KMS-11 (cell line): ENCODE measurements at regions not wholly inside any gene's neighbourhood (a gene's known extent, or its start where the extent isn't known, plus 50 kb on each side); places are given as distances from the start of the nearest gene placed in this dataset.

ENCODE experiments used
- H2AFZ ChIP-seq: fragments of 200-600 bp; sonication (generic); 2 replicates; pipeline ENCODE4 v1.6.1; 2016; ENCODE audit warnings: antibody characterized with exemption, mixed run types, low read depth
- H3K27ac ChIP-seq: fragments of 200-600 bp; sonication (generic); 2 replicates; pipeline ENCODE4 v1.6.1; 2016; ENCODE audit warnings: mild to moderate bottlenecking, mixed run types
- H3K27me3 ChIP-seq: fragments of 200-600 bp; sonication (generic); 2 replicates; pipeline ENCODE4 v1.6.1; 2017; ENCODE audit warnings: mild to moderate bottlenecking, low read depth, mixed run types, moderate library complexity; ENCODE audit not compliant: insufficient read depth
- H3K36me3 ChIP-seq: fragments of 200-600 bp; sonication (generic); 2 replicates; pipeline ENCODE4 v1.6.1; 2017; ENCODE audit warnings: mild to moderate bottlenecking, mixed run types; ENCODE audit not compliant: insufficient read depth
- H3K4me1 ChIP-seq: fragments of 200-600 bp; sonication (generic); 2 replicates; pipeline ENCODE4 v1.6.1; 2016; ENCODE audit warnings: mild to moderate bottlenecking, low read depth, mixed run types; ENCODE audit not compliant: poor library complexity, severe bottlenecking
- H3K4me2 ChIP-seq: fragments of 200-600 bp; sonication (generic); 2 replicates; pipeline ENCODE4 v1.7.0; 2016; ENCODE audit warnings: mild to moderate bottlenecking, mixed run types
- H3K4me3 ChIP-seq: fragments of 200-600 bp; sonication (generic); IDR thresholded peaks from 2 replicates; pipeline ENCODE4 v1.6.1; 2017; ENCODE audit warnings: low read depth, low read length, mixed read lengths; ENCODE audit not compliant: insufficient read depth
- H3K79me2 ChIP-seq: fragments of 200-600 bp; sonication (generic); 2 replicates; pipeline ENCODE4 v1.6.1; 2016; ENCODE audit warnings: low read depth, mixed run types; ENCODE audit not compliant: insufficient read depth
- H3K9ac ChIP-seq: fragments of 200-600 bp; sonication (generic); 2 replicates; pipeline ENCODE4 v1.6.1; 2016; ENCODE audit warnings: mild to moderate bottlenecking, mixed run types
- H4K20me1 ChIP-seq: fragments of 200-600 bp; sonication (generic); 2 replicates; pipeline ENCODE4 v1.6.1; 2016; ENCODE audit warnings: mild to moderate bottlenecking, mixed run types; ENCODE audit not compliant: insufficient read depth
- TF ChIP-seq, protein P1 (sequence below): fragments of 200-600 bp; sonication (generic); conservative IDR thresholded peaks from 2 replicates; pipeline ENCODE4 v1.6.1; 2017; ENCODE audit warnings: low read depth, mild to moderate bottlenecking, antibody characterized with exemption, low read length, moderate library complexity, mixed read lengths

GRCh38 chr2:226631671-226632070 is 167.9 kb downstream of the IRS1 start:
- H3K27me3 ChIP-seq, result no peaks in the 10 kb centered on the region
- no peaks in the 10 kb centered on the region for H4K20me1 ChIP-seq
- no peak overlapping the region for H2AFZ ChIP-seq
- no peaks in the 10 kb centered on the region for H3K79me2 ChIP-seq
- no peak overlapping the region for H3K4me2 ChIP-seq
- TF ChIP-seq, protein P1, sequence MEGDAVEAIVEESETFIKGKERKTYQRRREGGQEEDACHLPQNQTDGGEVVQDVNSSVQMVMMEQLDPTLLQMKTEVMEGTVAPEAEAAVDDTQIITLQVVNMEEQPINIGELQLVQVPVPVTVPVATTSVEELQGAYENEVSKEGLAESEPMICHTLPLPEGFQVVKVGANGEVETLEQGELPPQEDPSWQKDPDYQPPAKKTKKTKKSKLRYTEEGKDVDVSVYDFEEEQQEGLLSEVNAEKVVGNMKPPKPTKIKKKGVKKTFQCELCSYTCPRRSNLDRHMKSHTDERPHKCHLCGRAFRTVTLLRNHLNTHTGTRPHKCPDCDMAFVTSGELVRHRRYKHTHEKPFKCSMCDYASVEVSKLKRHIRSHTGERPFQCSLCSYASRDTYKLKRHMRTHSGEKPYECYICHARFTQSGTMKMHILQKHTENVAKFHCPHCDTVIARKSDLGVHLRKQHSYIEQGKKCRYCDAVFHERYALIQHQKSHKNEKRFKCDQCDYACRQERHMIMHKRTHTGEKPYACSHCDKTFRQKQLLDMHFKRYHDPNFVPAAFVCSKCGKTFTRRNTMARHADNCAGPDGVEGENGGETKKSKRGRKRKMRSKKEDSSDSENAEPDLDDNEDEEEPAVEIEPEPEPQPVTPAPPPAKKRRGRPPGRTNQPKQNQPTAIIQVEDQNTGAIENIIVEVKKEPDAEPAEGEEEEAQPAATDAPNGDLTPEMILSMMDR, result no peak
- no peak overlapping the region for H3K27ac ChIP-seq
- no peaks in the 10 kb centered on the region for H3K36me3 ChIP-seq
- H3K4me1 ChIP-seq, result no peaks in the 10 kb centered on the region
- no peak overlapping the region for H3K4me3 ChIP-seq
- H3K9ac ChIP-seq, result no peak overlapping the region

GRCh38 chr2:226631187-226631586 is 168.4 kb downstream of the IRS1 start:
- Histone ChIP-seq H3K4me1 (no peaks in the 10 kb centered on the region), H3K36me3 (no peaks in the 10 kb centered on the region), H3K79me2 (no peaks in the 10 kb centered on the region), H3K4me2 (no peak overlapping the region), H3K27me3 (no peaks in the 10 kb centered on the region), H3K9ac (no peak overlapping the region), H2AFZ (no peak overlapping the region), H4K20me1 (no peaks in the 10 kb centered on the region), H3K27ac (no peak overlapping the region), H3K4me3 (no peak overlapping the region)
- TF ChIP-seq, protein P1, result no peak

- H3K27ac ChIP-seq, result no peak overlapping the region
- H3K36me3 ChIP-seq, result no peaks in the 10 kb centered on the region
- no peaks in the 10 kb centered on the region for H3K27me3 ChIP-seq
- no peaks in the 10 kb centered on the region for H3K79me2 ChIP-seq
- no peak overlapping the region for H3K9ac ChIP-seq
- TF ChIP-seq, protein P1, result no peak
- H4K20me1 ChIP-seq, result no peaks in the 10 kb centered on the region
- H3K4me2 ChIP-seq, result no peak overlapping the region
- no peak overlapping the region for H3K4me3 ChIP-seq
- H2AFZ ChIP-seq, result no peak overlapping the region
- H3K4me1 ChIP-seq, result no peaks in the 10 kb centered on the region
These were observed 173.7 kb downstream of the IRS1 start for GRCh38 chr2:226625946-226626345.

GRCh38 chr2:226623587-226624368 is 175.8 kb downstream of the IRS1 start:
- Histone ChIP-seq H3K9ac (no peak overlapping the region), H3K4me2 (no peak overlapping the region), H3K27me3 (no peaks in the 10 kb centered on the region), H3K79me2 (no peaks in the 10 kb centered on the region), H4K20me1 (no peaks in the 10 kb centered on the region), H3K27ac (no peak overlapping the region), H2AFZ (no peak overlapping the region), H3K4me3 (no peak overlapping the region), H3K36me3 (no peaks in the 10 kb centered on the region), H3K4me1 (no peaks in the 10 kb centered on the region)
- TF ChIP-seq, protein P1, result no peak
